Naive thymus-derived CD8-positive, alpha-beta T cell (primary cell): ENCODE measurements at regions not wholly inside any gene's neighbourhood (a gene's known extent, or its start where the extent isn't known, plus 50 kb on each side); places are given as distances from the start of the nearest gene placed in this dataset.

Experiments
- ATAC-seq, 2 donors: fragments of 150-1000 bp; cut with Tn5 transposase in 1 of 2; sonication (Bioruptor Pico), chemical (Tn5 transposase) in 1 of 2; 1 replicate in 1 of 2; 2 replicates in 1 of 2; pipeline ENCODE4 v1.10.0; 2021; ENCODE audit warnings: mild to moderate bottlenecking in 2 of 2, moderate library complexity in 2 of 2
- POLR2A ChIA-PET: fragments of 350-600 bp; sonication (Branson Sonifier 250); formaldehyde crosslinking; loops from one replicate; lab custom pipeline; 2021; ENCODE audit warnings: antibody characterized with exemption; lab: Charles Lee
- DNase-seq, 10 donors: peaks; one replicate each; pipeline versions ENCODE4 v3.0.0 to v3.0.0-alpha.2; 2020 to 2022
- H3K27ac Mint-ChIP-seq, 10 donors: one replicate each; pipeline ENCODE4 v1.8.0; 2020 to 2022; ENCODE audit warnings: mild to moderate bottlenecking in 10 of 10, mixed read lengths in 10 of 10, moderate library complexity in 4 of 10, inconsistent platforms in 1 of 10
- H3K27me3 Mint-ChIP-seq, 5 donors: one replicate each; pipeline ENCODE4 v1.8.0; 2021 to 2022; ENCODE audit warnings: mixed read lengths in 5 of 5
- H3K36me3 Mint-ChIP-seq, 3 donors: one replicate each; pipeline ENCODE4 v1.8.0; 2020 to 2022; ENCODE audit warnings: mixed read lengths in 3 of 3, mild to moderate bottlenecking in 2 of 3, inconsistent platforms in 1 of 3
- H3K4me1 Mint-ChIP-seq, 4 donors: one replicate each; pipeline ENCODE4 v1.8.0; 2021 to 2022; ENCODE audit warnings: mixed read lengths in 4 of 4
- H3K4me3 Mint-ChIP-seq, 10 donors: one replicate each; pipeline ENCODE4 v1.8.0; 2020 to 2022; ENCODE audit warnings: mild to moderate bottlenecking in 10 of 10, mixed read lengths in 10 of 10, moderate library complexity in 6 of 10, inconsistent platforms in 1 of 10
- H3K9me3 Mint-ChIP-seq, 9 donors: one replicate each; pipeline ENCODE4 v1.8.0; 2020 to 2022; ENCODE audit warnings: mixed read lengths in 9 of 9, mild to moderate bottlenecking in 3 of 9, inconsistent platforms in 1 of 9, moderate library complexity in 1 of 9

DNA sequence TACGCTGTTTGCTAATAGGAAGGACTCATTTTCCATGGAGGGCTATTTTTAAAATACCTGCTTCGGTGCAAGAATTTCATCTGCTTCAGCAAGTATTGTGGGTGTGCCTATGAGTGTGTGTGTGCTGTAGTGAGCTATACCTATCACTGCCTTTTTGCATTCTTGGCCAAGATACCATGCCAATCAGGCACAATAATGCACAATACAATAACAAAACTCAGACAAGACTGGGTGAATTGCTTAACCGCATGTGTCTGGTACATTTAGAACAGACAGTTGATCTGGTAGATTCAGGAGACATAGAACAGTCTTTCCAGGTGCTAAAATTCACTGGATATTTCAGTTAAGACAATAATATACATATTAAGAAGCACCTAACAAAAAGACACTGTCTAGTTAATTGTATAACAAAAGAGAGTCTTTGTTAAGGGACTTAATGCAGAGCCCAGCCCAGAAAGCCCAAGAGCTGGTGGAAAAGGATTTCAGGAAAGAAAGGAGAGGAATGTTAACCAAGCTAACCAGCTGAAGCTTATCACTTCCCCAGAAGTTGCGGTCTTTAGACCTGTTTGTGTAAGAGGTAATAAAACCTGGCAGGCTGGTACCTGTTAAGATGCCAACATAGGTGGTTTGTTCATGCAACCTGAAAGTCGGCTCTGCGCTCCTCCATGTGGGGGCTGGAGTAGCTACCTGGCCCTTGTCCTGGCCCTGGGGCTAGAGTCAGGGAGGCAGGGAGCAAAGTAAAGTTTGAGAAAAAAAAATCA is 153.3 kb upstream of the RBMS1 start:
- Mint-ChIP-seq H3K4me3 (no peak overlapping the region), H3K27me3 (no peaks in the 10 kb centered on the region), H3K36me3 (no peaks in the 10 kb centered on the region), H3K4me1 (peaks cover 5 to 14% (median 12%) of the 10 kb centered on the region in 4 donors), H3K9me3 (no peaks in the 10 kb centered on the region), H3K27ac (no peak overlapping the region)
- POLR2A ChIA-PET: no interaction called here
- DNase-seq (no peak), ATAC-seq (no peak)

DNA sequence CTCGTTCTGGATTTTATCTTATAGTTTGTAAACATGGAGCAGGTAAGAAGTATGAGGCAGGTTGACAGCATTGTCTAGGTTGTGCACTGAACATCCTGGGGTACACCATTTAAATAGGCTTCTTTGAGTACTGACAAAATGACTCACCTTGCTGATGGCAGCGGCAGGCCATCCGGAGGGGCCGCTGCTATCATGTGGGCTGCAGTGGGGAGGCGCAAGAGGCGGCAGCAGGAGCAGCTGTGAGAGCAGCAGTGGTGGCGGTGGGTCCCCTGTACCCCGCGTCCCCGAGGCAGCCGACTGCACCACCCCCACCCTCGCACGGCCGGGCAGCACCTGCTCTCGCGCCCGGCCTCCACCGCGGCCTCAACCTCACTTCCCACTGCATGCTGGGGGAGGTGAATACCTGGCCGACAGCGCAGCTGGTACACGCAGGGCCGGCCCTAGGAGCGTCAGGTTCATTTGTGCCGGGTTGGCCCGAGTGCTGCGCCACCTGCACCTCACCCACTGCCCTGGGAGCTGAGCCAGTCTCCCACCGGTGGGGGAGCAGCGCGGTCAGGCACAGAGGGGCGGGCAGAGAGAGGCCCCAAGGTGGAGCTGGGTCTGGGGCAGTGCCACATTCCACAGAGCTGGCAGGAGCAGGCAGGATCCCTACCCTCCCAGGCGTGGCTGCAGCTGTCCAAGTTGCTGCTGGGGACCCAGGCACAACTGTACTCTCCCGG is 154.5 kb upstream of the RBMS1 start:
- H3K27me3 Mint-ChIP-seq: no peaks in the 10 kb centered on the region
- H3K4me1 Mint-ChIP-seq: peaks cover 14 to 26% (median 25%) of the 10 kb centered on the region in 4 donors
- H3K4me3 Mint-ChIP-seq: no peak overlapping the region
- no peaks in the 10 kb centered on the region for H3K36me3 Mint-ChIP-seq
- DNase-seq (no peak), ATAC-seq (no peak)
- H3K27ac Mint-ChIP-seq: no peak overlapping the region
- POLR2A ChIA-PET: no interaction called here
- no peaks in the 10 kb centered on the region for H3K9me3 Mint-ChIP-seq

GRCh38 chr2:160649698-160650097 is 156.1 kb upstream of the RBMS1 start:
- Mint-ChIP-seq H3K27me3 (no peaks in the 10 kb centered on the region), H3K36me3 (no peaks in the 10 kb centered on the region)
- POLR2A ChIA-PET: no interaction called here

GRCh38 chr2:160650196-160651118 is 156.8 kb upstream of the RBMS1 start:
- H3K4me1 Mint-ChIP-seq: peaks cover 14 to 28% (median 26%) of the 10 kb centered on the region in 4 donors

More at GRCh38 chr2:160649698-160650097, 156.1 kb upstream of the RBMS1 start:
- Mint-ChIP-seq H3K9me3 (no peaks in the 10 kb centered on the region), H3K27ac (no peak overlapping the region), H3K4me1 (peaks cover 14 to 28% (median 26%) of the 10 kb centered on the region in 4 donors), H3K4me3 (no peak overlapping the region)
- DNase-seq (no peak), ATAC-seq (no peak)

GRCh38 chr2:160651416-160652200 is 158.0 kb upstream of the RBMS1 start:
- POLR2A ChIA-PET: interaction anchor here (1.1 kb wide), 1 partner anchor 159 kb away, joined by 3 read pairs; the partner anchor contains the start of gene RBMS1
- peaks cover 0 to 4% (median 2%) of the 10 kb centered on the region in 5 donors for H3K27me3 Mint-ChIP-seq
- H3K4me1 Mint-ChIP-seq: peaks cover 14 to 28% (median 26%) of the 10 kb centered on the region in 4 donors
- ATAC-seq (no peak), DNase-seq (no peak)
- peak overlapping the region in 5 of 10 donors; percentile 22 to 62 (median 46) for H3K4me3 Mint-ChIP-seq
- no peaks in the 10 kb centered on the region for H3K9me3 Mint-ChIP-seq
- no peaks in the 10 kb centered on the region for H3K36me3 Mint-ChIP-seq
- peak overlapping the region in 1 of 10 donors; percentile 2 for H3K27ac Mint-ChIP-seq

More at GRCh38 chr2:160650196-160651118, 156.8 kb upstream of the RBMS1 start:
- DNase-seq (no peak), ATAC-seq (no peak)
- Mint-ChIP-seq H3K4me3 (no peak overlapping the region), H3K9me3 (no peaks in the 10 kb centered on the region), H3K27me3 (no peaks in the 10 kb centered on the region), H3K36me3 (no peaks in the 10 kb centered on the region), H3K27ac (peak overlapping the region in 1 of 10 donors; percentile 31)
- POLR2A ChIA-PET: no interaction called here

DNA sequence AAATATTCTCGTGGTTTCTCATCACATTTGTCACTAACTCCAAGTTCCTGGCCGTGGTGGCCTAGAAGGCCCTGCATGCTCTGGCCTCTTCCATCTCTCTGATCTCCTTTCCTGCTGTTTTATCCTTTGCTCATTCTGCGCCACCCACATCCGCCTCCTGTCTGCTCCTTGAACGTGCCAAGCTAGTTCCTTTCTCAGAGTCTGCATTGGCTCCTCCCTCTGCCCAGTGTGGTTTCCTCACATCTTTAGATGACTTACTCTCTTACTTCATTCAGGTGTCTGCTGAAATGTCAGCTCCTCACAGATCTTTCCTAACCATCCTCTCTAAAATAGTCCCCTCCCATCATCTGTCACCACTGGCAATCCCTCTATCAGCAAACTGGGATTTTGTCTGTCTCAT is 158.6 kb upstream of the RBMS1 start:
- DNase-seq (peak; percentile 25 to 83 (median 66)), ATAC-seq (peak; percentile 99 to 100)
- peaks cover 1 to 11% (median 6%) of the 10 kb centered on the region in 5 donors for H3K27me3 Mint-ChIP-seq
- POLR2A ChIA-PET: interaction anchor here (0.7 to 1.1 kb wide), 2 partner anchors 159 to 328 kb away, joined by 3 read pairs; partner anchors contain the start of gene RBMS1
- peaks cover 14 to 28% (median 26%) of the 10 kb centered on the region in 4 donors for H3K4me1 Mint-ChIP-seq
- H3K4me3 Mint-ChIP-seq: peak overlapping the region in 9 of 10 donors; percentile 24 to 62 (median 46)
- peak overlapping the region in 6 of 10 donors; percentile 2 to 22 (median 6) for H3K27ac Mint-ChIP-seq
- no peaks in the 10 kb centered on the region for H3K36me3 Mint-ChIP-seq
- no peaks in the 10 kb centered on the region for H3K9me3 Mint-ChIP-seq

DNA sequence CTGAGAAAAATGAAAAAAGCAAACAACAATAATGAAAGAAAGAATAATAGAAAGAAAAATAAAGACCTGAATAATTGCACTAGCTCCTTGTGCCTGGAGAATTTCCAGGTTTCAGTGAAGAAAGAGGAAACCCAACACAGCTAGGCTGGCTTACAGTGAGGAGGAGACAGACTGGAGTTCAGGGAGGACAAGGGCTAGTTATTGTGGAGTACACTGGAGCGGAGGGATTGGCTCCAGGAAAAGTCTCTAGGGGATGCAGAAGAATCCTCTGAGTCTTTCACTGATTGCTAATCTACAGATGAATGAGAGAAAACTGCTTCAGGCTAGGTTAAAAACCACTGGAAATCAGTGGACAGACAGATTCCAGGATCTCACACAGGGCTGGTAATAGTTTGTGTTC is 163.6 kb upstream of the RBMS1 start:
- H3K4me3 Mint-ChIP-seq: no peak overlapping the region
- ATAC-seq: no peak
- peaks cover 3 to 16% (median 7%) of the 10 kb centered on the region in 5 donors for H3K27me3 Mint-ChIP-seq
- peak overlapping the region in 1 of 10 donors; percentile 72 for H3K27ac Mint-ChIP-seq
- no peaks in the 10 kb centered on the region for H3K36me3 Mint-ChIP-seq
- peaks cover 8 to 12% (median 11%) of the 10 kb centered on the region in 4 donors for H3K4me1 Mint-ChIP-seq
- H3K9me3 Mint-ChIP-seq: no peaks in the 10 kb centered on the region
- no peak for DNase-seq
- POLR2A ChIA-PET: no interaction called here

- POLR2A ChIA-PET: no interaction called here
Observed at GRCh38 chr2:160658851-160659250, 165.2 kb upstream of the RBMS1 start.

GRCh38 chr2:160660741-160661140 is 167.1 kb upstream of the RBMS1 start:
- Mint-ChIP-seq H3K9me3 (no peaks in the 10 kb centered on the region), H3K27me3 (peaks cover 3 to 16% (median 7%) of the 10 kb centered on the region in 5 donors), H3K4me3 (no peak overlapping the region), H3K4me1 (peaks cover 0 to under 1% (median under 1%) of the 10 kb centered on the region in 4 donors), H3K36me3 (no peaks in the 10 kb centered on the region), H3K27ac (no peak overlapping the region)
- DNase-seq (no peak), ATAC-seq (no peak)
- POLR2A ChIA-PET: no interaction called here

More at GRCh38 chr2:160658851-160659250, 165.2 kb upstream of the RBMS1 start:
- Mint-ChIP-seq H3K9me3 (no peaks in the 10 kb centered on the region), H3K27ac (no peak overlapping the region), H3K4me3 (no peak overlapping the region), H3K4me1 (no peaks in the 10 kb centered on the region), H3K36me3 (no peaks in the 10 kb centered on the region), H3K27me3 (peaks cover 3 to 16% (median 7%) of the 10 kb centered on the region in 5 donors)
- ATAC-seq (no peak), DNase-seq (no peak)

DNA sequence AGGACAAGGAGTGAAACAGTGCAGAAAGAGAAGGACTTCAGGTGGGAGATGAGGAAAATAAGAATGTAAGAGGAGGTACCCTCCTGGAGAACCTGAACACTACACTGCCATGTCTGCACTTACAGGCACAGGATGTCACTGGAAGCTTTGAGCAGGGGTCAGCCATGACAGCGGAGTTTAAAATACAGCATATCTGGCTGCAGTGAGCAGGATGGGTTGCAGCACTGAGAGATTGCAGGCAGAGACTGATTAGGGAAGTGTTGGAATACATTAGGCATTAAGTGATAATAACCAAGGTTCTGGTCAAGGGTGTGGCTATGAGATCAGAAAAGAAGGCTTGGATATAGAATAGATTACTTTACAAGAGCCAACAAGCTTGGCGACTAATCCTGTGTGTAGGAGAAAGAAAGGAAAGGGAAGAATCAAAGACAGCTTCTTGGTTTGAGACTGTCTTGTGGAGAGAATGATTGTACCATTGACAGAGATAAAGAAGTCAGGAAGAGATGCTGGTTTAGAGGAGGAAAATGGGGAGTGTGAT is 171.1 kb upstream of the RBMS1 start:
- no peak for DNase-seq
- no peaks in the 10 kb centered on the region for H3K27me3 Mint-ChIP-seq
- no peak overlapping the region for H3K4me3 Mint-ChIP-seq
- peaks cover 7 to 19% (median 15%) of the 10 kb centered on the region in 4 donors for H3K4me1 Mint-ChIP-seq
- no peak overlapping the region for H3K27ac Mint-ChIP-seq
- no peak for ATAC-seq
- H3K36me3 Mint-ChIP-seq: no peaks in the 10 kb centered on the region
- POLR2A ChIA-PET: no interaction called here
- no peaks in the 10 kb centered on the region for H3K9me3 Mint-ChIP-seq
